Activated CD4-positive, alpha-beta T cell treated with anti-CD3 and anti-CD28 coated beads, Interleukin-2, amount 10 ng/mL, durations not matched to agents 7 days and 5 days (primary cell): ENCODE measurements at regions not wholly inside any gene's neighbourhood (a gene's known extent, or its start where the extent isn't known, plus 50 kb on each side); places are given as distances from the start of the nearest gene placed in this dataset.

Experiments used
- CTCF ChIA-PET: fragments of 350-600 bp; sonication (Branson Sonifier 250); formaldehyde crosslinking; loops from one replicate; lab custom pipeline; 2021; ENCODE audit warnings: antibody characterized with exemption; lab: Charles Lee
- POLR2A ChIA-PET: fragments of 350-600 bp; sonication (Branson Sonifier 250); formaldehyde crosslinking; loops from one replicate; lab custom pipeline; 2021; ENCODE audit warnings: antibody characterized with exemption; lab: Charles Lee
- DNase-seq: peaks from one replicate; pipeline ENCODE4 v3.0.0-alpha.2; 2020
- H3K27ac Mint-ChIP-seq: one replicate; pipeline ENCODE4 v1.8.0; 2021; ENCODE audit warnings: mild to moderate bottlenecking, moderate library complexity, mixed read lengths
- H3K27me3 Mint-ChIP-seq: one replicate; pipeline ENCODE4 v1.8.0; 2021; ENCODE audit warnings: mixed read lengths
- H3K36me3 Mint-ChIP-seq: one replicate; pipeline ENCODE4 v1.8.0; 2021; ENCODE audit warnings: low read depth, mixed read lengths
- H3K4me1 Mint-ChIP-seq: one replicate; pipeline ENCODE4 v1.8.0; 2021; ENCODE audit warnings: mixed read lengths
- H3K4me3 Mint-ChIP-seq: one replicate; pipeline ENCODE4 v1.8.0; 2021; ENCODE audit warnings: mild to moderate bottlenecking, moderate library complexity, mixed read lengths
- H3K9me3 Mint-ChIP-seq: one replicate; pipeline ENCODE4 v1.8.0; 2021; ENCODE audit warnings: mixed read lengths

GRCh38 chr2:176582176-176582575 lies 312.9 kb downstream of the MTX2 start:
- no peak overlapping the region for H3K4me3 Mint-ChIP-seq
- CTCF ChIA-PET, result no interaction called here
- H3K27me3 Mint-ChIP-seq, result peaks cover 33% of the 10 kb centered on the region
- no peaks in the 10 kb centered on the region for H3K9me3 Mint-ChIP-seq
- no peak for DNase-seq
- POLR2A ChIA-PET, result no interaction called here
- H3K4me1 Mint-ChIP-seq, result peaks cover 8% of the 10 kb centered on the region
- no peak overlapping the region for H3K27ac Mint-ChIP-seq
- H3K36me3 Mint-ChIP-seq, result no peaks in the 10 kb centered on the region

- no peak overlapping the region for H3K4me3 Mint-ChIP-seq
- no peak overlapping the region for H3K27ac Mint-ChIP-seq
- ChIA-PET POLR2A (no interaction called here), CTCF (interaction anchor here (1.0 kb wide), 2 partner anchors 29 to 456 kb away, joined by 3 read pairs; no protein-coding TSS in a partner anchor)
- peaks cover 33% of the 10 kb centered on the region for H3K27me3 Mint-ChIP-seq
- H3K36me3 Mint-ChIP-seq, result no peaks in the 10 kb centered on the region
- no peaks in the 10 kb centered on the region for H3K9me3 Mint-ChIP-seq
- no peak for DNase-seq
- peaks cover 8% of the 10 kb centered on the region for H3K4me1 Mint-ChIP-seq
Measured at GRCh38 chr2:176582990-176583481, 313.8 kb downstream of the MTX2 start.

- DNase-seq, result no peak
- Mint-ChIP-seq H3K4me3 (no peak overlapping the region), H3K27me3 (peaks cover 31% of the 10 kb centered on the region), H3K4me1 (peaks cover 8% of the 10 kb centered on the region), H3K27ac (no peak overlapping the region), H3K36me3 (no peaks in the 10 kb centered on the region), H3K9me3 (no peaks in the 10 kb centered on the region)
- POLR2A ChIA-PET, result no interaction called here
- CTCF ChIA-PET, result interaction anchor here (1.0 kb wide), 2 partner anchors 29 to 457 kb away, joined by 3 read pairs; no protein-coding TSS in a partner anchor
Measured at GRCh38 chr2:176583607-176584006, 314.4 kb downstream of the MTX2 start.

- Mint-ChIP-seq H3K4me3 (no peak overlapping the region), H3K4me1 (peaks cover 8% of the 10 kb centered on the region), H3K36me3 (no peaks in the 10 kb centered on the region), H3K9me3 (no peaks in the 10 kb centered on the region), H3K27ac (no peak overlapping the region), H3K27me3 (peaks cover 31% of the 10 kb centered on the region)
- no peak for DNase-seq
- CTCF ChIA-PET, result no interaction called here
- POLR2A ChIA-PET, result no interaction called here
Measured at GRCh38 chr2:176584333-176584732, 315.1 kb downstream of the MTX2 start.

- no peaks in the 10 kb centered on the region for H3K36me3 Mint-ChIP-seq
- no peak overlapping the region for H3K4me3 Mint-ChIP-seq
- peaks cover 37% of the 10 kb centered on the region for H3K27me3 Mint-ChIP-seq
- H3K4me1 Mint-ChIP-seq, result peaks cover 8% of the 10 kb centered on the region
- CTCF ChIA-PET, result no interaction called here
- POLR2A ChIA-PET, result no interaction called here
- H3K27ac Mint-ChIP-seq, result no peak overlapping the region
- no peak for DNase-seq
- H3K9me3 Mint-ChIP-seq, result no peaks in the 10 kb centered on the region
Measured at GRCh38 chr2:176585291-176585690, 316.0 kb downstream of the MTX2 start.

GRCh38 chr2:176585791-176586190 lies 316.5 kb downstream of the MTX2 start:
- no peak for DNase-seq
- POLR2A ChIA-PET, result no interaction called here
- CTCF ChIA-PET, result no interaction called here
- no peaks in the 10 kb centered on the region for H3K9me3 Mint-ChIP-seq
- no peak overlapping the region for H3K4me3 Mint-ChIP-seq
- peaks cover 37% of the 10 kb centered on the region for H3K27me3 Mint-ChIP-seq
- no peak overlapping the region for H3K27ac Mint-ChIP-seq
- no peaks in the 10 kb centered on the region for H3K36me3 Mint-ChIP-seq
- H3K4me1 Mint-ChIP-seq, result peaks cover 8% of the 10 kb centered on the region

- DNase-seq, result no peak
- Mint-ChIP-seq H3K36me3 (no peaks in the 10 kb centered on the region), H3K9me3 (no peaks in the 10 kb centered on the region), H3K27me3 (peaks cover 21% of the 10 kb centered on the region), H3K4me1 (peaks cover under 1% of the 10 kb centered on the region), H3K4me3 (no peak overlapping the region), H3K27ac (no peak overlapping the region)
- CTCF ChIA-PET, result no interaction called here
- POLR2A ChIA-PET, result no interaction called here
Measured at GRCh38 chr2:176589287-176589686, 320.0 kb downstream of the MTX2 start.

- no peaks in the 10 kb centered on the region for H3K4me1 Mint-ChIP-seq
- DNase-seq, result no peak
- no peaks in the 10 kb centered on the region for H3K9me3 Mint-ChIP-seq
- no peaks in the 10 kb centered on the region for H3K36me3 Mint-ChIP-seq
- H3K27me3 Mint-ChIP-seq, result peaks cover 20% of the 10 kb centered on the region
- no peak overlapping the region for H3K27ac Mint-ChIP-seq
- H3K4me3 Mint-ChIP-seq, result no peak overlapping the region
- CTCF ChIA-PET, result no interaction called here
- POLR2A ChIA-PET, result no interaction called here
Measured at GRCh38 chr2:176589825-176590440, 320.7 kb downstream of the MTX2 start.

- no peak for DNase-seq
- CTCF ChIA-PET, result no interaction called here
- Mint-ChIP-seq H3K4me1 (no peaks in the 10 kb centered on the region), H3K36me3 (no peaks in the 10 kb centered on the region), H3K4me3 (no peak overlapping the region), H3K27me3 (peaks cover 13% of the 10 kb centered on the region), H3K9me3 (no peaks in the 10 kb centered on the region), H3K27ac (no peak overlapping the region)
- POLR2A ChIA-PET, result no interaction called here
Measured at GRCh38 chr2:176592216-176592615, 323.0 kb downstream of the MTX2 start.

- Mint-ChIP-seq H3K9me3 (no peaks in the 10 kb centered on the region), H3K4me3 (no peak overlapping the region), H3K27ac (no peak overlapping the region), H3K27me3 (peaks cover 16% of the 10 kb centered on the region), H3K4me1 (no peaks in the 10 kb centered on the region), H3K36me3 (no peaks in the 10 kb centered on the region)
- ChIA-PET CTCF (interaction anchor here (1.4 kb wide), 1 partner anchor 18 kb away, joined by 4 read pairs; no protein-coding TSS in a partner anchor), POLR2A (no interaction called here)
- DNase-seq, result no peak
Measured at GRCh38 chr2:176595986-176596385, 326.7 kb downstream of the MTX2 start.

GRCh38 chr2:176597916-176598315 lies 328.7 kb downstream of the MTX2 start:
- no peak overlapping the region for H3K4me3 Mint-ChIP-seq
- DNase-seq, result no peak
- ChIA-PET POLR2A (no interaction called here), CTCF (no interaction called here)
- H3K27ac Mint-ChIP-seq, result no peak overlapping the region
- peaks cover 23% of the 10 kb centered on the region for H3K27me3 Mint-ChIP-seq
- no peaks in the 10 kb centered on the region for H3K4me1 Mint-ChIP-seq
- no peaks in the 10 kb centered on the region for H3K9me3 Mint-ChIP-seq
- H3K36me3 Mint-ChIP-seq, result no peaks in the 10 kb centered on the region

GRCh38 chr2:176598351-176598750 lies 329.1 kb downstream of the MTX2 start:
- Mint-ChIP-seq H3K27me3 (peaks cover 23% of the 10 kb centered on the region), H3K27ac (no peak overlapping the region), H3K4me1 (no peaks in the 10 kb centered on the region), H3K4me3 (no peak overlapping the region), H3K9me3 (no peaks in the 10 kb centered on the region), H3K36me3 (no peaks in the 10 kb centered on the region)
- ChIA-PET POLR2A (no interaction called here), CTCF (no interaction called here)
- DNase-seq, result no peak

- no peak overlapping the region for H3K27ac Mint-ChIP-seq
Measured at GRCh38 chr2:176599796-176600485, 330.7 kb downstream of the MTX2 start.

More at GRCh38 chr2:176599796-176600485, 330.7 kb downstream of the MTX2 start:
- Mint-ChIP-seq H3K4me1 (no peaks in the 10 kb centered on the region), H3K27me3 (peaks cover 24% of the 10 kb centered on the region), H3K36me3 (no peaks in the 10 kb centered on the region), H3K9me3 (no peaks in the 10 kb centered on the region), H3K4me3 (no peak overlapping the region)
- POLR2A ChIA-PET, result no interaction called here
- CTCF ChIA-PET, result no interaction called here
- no peak for DNase-seq
